Activated CD4-positive, CD25-positive, alpha-beta regulatory T cell treated with anti-CD3 and anti-CD28 coated beads, Interleukin-2, amount 50 U/mL, for 16 hours (primary cell): ENCODE measurements at regions not wholly inside any gene's neighbourhood (a gene's known extent, or its start where the extent isn't known, plus 50 kb on each side); places are given as distances from the start of the nearest gene placed in this dataset.

Experiments used
- DNase-seq: peaks from one replicate; pipeline ENCODE4 v3.0.0-alpha.2; 2020; ENCODE audit warnings: low read depth, low spot score

DNA sequence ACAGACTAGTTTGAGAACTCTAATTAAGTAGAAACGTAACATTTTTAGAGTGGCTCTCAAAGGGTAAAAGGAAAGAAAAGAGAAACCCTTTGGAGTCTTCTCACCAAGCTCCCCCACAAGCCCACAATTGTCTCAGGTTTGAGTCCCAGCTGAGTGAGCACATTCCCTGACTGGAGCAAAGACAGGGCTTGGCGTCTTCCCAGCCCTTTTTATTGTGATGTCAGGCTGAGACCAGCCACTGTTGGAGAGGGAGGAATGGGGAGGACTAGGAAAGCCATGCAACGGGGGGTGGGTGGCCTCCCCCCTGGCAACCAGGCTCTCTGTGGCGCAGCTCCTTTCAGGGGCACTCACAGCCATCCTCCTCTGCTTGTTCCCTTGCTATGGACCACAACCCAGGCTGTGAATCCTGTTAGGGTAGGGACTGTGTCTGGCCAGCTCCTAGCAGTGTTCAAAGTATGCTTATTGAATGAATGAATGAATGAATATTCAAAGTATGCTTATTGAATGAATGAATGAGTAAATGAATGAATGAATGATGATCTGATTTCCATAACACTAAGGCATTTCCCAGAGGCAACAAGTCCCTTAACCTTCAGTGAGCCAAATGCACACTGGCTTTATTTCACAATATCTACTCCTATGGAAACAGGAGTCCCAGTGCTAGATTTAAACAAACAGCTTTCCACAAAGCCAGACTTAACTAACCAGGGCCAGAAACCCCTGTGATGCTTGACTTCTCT lies 413.3 kb downstream of the MID1IP1 start:
- no peak for DNase-seq

DNA sequence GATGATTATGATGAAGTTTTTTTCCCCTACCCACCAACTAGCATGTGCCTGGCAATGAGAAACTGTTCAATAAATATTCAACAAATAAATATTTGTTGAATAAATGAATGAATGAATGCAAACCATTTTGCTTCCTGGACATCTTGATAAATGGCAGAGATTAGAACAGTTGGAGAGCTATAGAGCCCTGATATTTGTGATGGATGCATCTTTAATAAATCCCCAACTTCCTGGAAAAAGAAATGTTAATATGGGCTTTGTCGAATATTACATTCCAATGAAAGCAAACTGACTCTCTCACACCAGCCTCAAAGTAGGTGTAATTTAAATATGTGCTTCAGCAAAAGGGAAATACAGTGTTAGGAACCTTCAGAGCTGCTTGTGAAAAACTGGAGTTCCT lies 419.7 kb downstream of the MID1IP1 start:
- DNase-seq: no peak

DNA sequence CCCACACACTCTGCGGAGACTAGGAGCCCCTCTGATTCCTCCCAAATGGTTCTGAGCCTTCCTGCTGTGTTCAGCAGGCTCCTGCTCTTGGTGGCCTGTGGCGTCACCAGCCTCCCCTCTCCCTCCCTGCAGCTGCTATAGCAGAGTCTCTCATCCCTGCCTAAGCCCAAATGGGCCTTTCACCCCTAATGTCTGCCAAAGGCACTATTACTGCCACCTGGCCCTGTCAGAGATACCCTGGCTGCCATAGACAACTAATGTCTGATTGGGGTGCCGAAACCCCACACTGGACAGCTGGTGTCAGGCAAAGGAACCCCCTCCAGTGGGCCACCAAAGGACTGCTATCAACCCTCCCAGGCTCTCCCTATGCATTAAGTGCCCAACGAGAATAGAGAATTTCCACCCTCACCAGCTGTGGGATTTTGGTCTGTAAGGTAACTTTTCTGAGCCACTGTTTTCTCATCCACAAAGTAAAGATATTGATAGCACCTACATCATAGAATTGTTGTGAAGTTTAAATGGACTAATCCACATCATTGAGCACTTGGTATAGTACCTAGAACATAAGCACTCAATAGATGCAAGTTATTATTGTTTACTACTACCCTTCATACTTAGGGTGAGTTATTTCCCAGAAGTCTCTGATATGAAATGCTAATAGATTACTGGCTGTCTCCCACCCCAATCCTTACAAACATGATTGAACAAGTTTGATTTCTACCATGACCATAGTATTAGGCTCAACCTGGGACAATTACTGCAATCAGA lies 421.3 kb downstream of the MID1IP1 start:
- no peak for DNase-seq

DNA sequence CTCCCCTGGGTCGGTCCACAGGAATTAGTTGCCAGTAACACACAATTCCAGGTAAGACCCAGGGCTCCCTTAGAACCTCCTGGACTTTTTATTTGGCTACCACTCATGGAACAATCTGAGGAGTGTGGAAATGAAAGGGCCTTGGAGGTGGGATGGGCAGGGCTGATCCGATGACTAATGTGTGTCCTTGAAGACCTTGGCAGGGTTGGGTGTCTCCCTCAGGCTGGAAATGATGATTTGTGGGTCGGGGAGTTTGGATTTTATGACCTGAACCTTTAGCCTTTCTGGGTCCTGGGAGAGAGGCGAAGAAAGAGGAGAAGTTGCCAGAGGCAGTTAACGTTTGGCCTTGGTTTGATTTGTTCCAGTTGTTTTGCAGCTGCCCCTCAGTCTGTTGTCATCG lies 425.0 kb downstream of the MID1IP1 start:
- no peak for DNase-seq

DNA sequence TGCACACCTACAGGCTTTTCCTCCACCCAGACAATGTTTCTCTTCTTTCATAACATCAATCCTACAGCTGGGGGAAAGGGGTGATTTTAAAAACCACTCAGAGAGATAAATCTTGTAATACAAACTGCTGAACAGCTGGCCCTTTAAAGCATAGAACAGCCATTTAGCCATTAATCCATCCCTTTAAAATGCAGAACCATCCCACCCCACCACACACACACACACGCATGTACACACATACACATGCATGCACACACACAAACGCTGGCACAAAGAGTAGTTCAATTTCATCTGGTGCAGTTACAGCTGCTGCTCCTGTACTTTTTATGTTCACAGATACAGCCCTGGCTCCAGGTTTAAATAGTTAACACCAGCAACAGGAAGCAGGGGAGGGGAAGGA lies 426.1 kb downstream of the MID1IP1 start:
- DNase-seq: no peak

DNA sequence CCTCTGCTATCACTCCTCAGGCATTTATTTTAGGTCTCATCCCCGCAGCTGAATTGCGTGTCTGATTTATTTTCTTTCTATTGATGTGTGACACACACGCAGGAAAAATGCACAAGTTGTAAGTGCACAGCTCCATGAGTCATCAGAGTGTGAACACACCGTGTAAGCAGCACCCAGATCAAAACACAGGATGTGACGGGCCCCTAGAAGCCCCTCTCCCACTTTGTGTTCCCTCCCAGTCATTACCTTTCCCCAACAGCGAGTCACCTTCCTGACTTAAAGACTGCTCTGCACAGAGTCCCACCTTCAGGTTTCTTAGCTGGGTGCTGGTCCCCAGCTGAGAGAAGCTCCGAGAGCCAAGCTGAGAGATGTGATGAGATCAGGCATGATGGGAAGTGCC lies 436.7 kb downstream of the MID1IP1 start:
- no peak for DNase-seq

DNA sequence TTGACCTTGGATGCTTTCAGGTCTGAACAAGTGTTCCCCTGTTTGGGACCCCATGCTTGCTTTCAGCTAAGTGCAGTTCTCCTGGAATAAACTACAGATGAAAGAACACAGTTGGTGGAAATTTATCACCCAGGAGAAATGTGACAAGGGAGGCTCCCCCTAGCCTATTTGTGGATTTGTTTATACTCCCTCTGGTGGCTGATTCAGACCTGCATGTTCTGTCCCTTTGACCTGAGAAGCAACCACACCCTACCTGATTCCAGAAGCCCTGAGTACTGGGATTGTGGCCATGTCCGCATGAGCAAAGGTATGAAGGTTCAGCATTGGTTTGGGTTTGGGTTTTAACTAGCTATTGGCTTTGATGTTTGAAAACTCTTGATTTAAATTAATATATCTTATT lies 440.9 kb downstream of the MID1IP1 start:
- DNase-seq: no peak

DNA sequence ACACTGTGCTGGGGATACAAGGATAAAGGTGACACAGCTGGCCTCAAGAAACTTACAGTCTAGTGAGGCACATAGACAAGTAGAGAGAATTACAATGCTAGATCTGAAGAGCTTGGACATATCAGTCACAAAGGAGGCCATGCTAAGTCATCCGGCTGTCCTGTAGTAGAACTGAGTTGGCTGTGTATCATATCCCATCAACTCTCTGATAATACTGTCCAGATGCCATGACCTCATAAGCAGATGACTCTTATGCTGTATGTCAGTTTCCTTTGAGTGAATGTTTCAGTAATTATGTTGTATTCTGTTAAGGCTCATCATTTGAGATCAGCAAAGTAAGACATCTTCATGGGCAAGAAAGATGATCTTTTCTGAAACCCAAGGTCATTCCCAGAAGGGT lies 442.9 kb downstream of the MID1IP1 start:
- no peak for DNase-seq

DNA sequence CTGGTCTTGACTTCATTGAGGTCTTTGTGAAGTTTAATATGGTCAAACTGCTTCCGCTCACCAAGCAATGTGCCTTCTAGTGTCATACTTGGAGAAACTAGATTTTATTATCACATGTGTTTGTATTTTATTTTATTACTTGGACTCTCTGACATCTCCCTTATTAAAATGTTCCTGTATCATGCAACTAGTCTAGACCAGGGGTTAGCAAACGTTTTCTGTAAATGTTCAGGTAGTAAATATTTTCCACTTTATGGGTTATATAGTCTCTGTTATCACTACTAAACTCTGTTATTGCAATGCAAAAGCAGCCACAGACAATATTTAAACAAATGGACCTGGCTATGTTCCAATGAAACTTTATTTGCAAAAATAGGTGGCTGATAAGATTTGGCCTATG lies 443.8 kb downstream of the MID1IP1 start:
- DNase-seq: no peak

DNA sequence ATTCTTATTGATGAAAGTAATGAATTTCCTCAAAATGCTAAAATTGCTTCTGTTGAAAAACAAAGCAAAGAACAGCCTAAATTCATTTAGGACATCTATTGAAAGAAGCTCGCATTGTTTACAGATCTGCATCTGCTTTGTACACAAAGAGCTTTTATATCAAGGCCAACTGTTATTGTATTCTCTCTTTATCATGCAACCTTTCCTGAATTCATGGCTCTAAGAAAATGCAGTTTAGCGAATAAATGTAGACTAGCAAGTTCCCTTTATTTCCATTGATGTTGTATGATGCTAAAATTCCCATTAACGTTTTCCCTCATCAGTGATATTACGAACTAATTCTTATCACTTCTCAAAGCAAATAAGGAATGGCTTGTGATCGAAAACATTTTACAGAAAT lies 446.3 kb downstream of the MID1IP1 start:
- no peak for DNase-seq

DNA sequence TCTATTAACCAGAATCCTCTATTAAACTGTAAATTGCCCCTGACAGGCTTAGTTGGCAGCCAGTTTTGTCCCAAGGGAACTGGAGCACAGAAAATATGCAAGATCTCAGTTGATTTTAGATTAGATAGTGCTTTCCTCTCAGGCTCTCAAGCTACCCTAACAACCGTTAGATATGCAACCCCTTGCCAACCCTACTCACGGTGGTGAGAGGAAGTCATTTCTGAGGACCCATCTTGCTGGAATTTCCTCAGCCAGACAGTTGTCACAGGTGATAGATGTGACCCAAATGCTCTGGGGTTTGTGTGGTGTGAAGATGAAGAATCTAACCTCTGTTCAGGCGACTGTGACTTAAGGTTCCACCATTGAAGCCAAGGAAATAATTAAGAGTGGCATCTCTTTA lies 447.1 kb downstream of the MID1IP1 start:
- no peak for DNase-seq

DNA sequence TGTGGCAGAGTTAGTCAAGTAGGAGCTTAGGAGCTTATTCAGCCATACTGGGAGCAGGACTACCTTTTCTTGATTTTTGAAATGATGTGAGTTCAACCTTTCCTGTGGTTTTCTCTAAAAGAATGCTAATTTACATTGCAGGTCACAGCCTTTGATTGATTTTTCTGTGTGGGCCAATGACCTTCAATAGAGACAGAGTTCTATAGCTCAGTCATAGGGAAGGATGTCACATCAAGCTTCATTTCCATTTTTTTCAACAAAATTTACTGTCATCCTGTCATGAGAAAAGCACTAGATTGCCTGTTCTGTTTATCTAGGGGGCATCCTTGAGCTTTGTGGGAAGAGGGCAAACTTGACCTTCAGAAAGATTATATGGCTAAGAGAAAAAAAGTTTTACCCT lies 448.7 kb downstream of the MID1IP1 start:
- no peak for DNase-seq

DNA sequence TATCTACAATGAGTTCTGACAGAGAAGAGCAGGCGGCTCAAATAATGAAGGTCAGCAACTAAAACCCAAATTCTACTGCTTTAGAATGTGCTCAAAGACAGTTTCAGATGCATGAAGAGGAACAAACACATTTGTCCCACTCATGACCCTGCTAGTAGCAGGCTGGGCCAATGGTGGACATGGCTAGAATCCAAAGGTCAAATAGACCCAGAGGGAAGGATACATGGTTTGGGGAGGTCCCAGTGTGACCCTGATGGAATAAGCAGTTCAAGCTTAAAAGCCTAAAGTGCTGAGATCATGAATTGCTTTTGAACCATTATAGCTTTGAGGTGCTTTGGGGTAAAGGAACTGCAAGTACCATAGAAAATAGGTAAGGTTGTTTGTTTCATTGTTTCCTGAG lies 450.7 kb downstream of the MID1IP1 start:
- DNase-seq: no peak

DNA sequence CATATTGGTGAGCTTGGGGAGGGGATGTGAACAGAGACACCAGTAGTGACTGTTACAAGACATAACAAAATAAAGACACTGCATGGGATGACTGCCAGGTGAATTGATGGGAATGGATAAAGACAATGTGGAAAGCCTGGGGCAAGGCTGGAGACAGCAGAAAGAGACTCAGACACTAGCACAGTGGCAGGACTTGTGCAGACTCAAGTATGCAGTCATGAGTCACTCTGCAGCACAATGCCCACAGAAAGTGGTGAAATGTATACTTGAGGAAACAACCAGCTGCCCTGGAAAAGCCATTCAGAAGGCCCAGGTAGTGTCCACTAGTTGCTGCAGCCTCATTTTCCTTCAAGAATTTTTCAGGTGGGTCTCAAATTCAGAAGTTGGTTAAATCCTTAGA lies 452.3 kb downstream of the MID1IP1 start:
- no peak for DNase-seq

DNA sequence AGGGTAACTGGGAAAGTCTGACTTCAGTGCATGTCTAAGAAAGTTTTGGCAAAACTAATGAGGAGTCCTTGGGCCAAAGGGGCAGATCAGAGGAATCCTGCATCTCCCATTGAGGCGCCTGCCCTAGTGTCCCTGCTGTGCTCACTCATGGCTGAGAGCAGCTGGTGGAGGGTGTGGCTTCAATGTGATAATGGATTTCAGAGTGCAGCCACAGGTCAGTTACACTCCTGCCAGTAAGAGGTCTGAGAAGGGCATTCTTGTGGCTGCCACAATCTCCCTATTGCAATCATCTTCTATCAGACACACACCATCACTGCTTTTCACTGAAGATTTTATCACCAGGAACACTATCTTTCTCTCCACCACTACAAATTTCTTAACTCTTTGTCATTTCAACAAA lies 457.1 kb downstream of the MID1IP1 start:
- DNase-seq: no peak

DNA sequence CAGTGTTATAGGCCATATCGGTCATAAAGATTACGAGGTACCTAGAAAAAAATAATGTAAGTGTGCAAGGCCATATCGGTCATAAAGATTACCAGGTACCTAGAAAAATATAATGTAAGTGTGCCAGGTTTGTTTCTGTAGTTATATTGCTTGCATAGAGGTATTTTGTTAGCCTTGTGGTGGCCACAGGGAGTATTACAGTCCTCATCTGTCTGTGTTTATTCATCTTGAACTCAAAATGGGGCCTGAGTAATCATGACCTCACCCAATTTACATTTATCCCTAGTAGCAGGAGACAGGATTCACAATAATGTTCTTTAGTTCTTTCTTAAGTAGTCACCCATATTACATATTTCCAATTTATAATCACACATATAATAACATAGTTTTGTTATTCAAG lies 459.7 kb downstream of the MID1IP1 start:
- no peak for DNase-seq

DNA sequence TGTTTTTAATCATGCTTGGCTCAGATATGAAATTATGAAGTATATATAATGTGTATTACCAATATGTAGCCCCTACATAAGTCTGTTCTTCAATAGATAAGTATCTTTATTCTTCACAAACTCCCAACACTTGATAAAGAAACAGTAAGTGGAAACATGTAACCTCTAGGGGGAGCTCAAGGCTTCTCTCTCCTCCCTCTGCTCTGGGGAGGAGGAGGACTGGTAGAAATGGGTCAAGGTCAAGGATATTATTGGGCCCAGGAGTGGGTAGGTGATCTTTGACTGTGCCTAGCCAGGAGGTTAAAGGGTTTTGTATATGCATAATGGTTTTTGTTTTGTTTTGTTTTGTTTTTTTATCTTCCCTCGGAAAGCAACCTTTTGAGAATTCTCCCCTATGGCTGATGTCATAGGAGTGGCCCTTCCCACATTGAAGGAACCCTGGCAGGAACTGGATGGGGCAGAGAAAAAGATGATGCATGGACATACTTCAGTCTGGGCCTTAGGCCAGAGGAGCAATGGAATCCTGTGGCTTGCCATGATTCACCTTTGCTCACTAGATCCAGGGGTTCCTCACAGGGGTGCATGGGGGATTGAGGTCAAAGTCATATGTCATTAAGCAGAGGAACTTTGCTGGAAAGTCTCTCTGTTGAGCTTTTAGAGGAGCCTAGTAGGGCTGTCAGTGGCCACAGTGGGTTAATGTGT lies 460.3 kb downstream of the MID1IP1 start:
- no peak for DNase-seq

DNA sequence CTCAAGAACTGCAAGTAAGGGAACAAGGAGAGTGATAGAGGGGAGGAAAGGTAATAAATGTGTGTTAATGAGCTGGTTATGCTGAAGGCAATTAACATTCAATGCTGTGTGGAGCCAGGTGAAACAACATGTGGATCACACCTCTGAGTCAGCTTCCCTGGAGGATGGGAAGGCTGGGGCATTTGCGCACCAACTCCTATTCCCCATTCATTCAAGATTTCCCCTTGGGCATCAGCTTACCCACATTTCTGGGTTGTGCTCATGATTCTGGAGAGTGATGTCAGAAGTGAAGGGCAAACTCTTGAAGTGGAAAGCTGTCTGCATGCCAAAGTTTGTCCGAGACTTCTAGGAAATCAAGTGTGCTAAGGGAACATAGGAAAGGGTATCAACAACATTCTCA lies 461.4 kb downstream of the MID1IP1 start:
- DNase-seq: no peak

DNA sequence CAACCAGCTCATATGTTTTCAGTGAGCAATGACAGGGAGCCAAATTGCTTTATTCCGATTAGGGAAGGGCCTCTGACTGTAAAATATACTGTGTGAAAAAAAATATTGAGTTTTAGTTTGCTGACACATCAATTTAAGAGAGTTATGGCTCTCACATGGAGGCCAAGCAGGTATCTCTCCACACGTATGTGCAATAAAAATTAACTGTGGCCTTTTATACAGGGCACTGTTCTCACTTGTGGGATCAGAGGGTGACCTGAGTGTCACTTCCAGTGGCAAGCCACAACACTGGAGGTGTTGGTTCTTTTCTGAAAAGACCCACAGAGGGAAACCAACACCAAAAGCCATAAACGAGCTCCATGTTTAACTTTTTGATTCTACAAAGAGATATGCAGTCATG lies 462.8 kb downstream of the MID1IP1 start:
- DNase-seq: no peak

DNA sequence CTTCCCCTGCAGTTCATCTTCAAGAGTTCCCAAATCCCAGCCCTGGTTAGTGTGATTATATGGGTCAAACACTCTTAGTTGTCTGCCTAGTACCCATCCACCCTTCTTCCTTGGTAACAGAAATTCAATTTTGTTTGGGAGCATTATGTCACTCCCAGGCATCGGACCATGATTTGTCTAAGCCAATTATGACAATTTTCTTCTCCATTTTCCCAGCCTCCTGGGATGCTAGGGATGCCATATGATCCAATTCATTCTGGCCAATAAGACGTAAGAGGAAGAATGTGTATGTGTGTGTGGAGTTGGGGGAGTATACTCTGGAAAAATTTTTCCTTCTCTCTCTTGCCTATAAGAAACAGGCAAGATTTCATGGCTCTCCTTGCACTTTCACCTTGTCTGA lies 465.9 kb downstream of the MID1IP1 start:
- no peak for DNase-seq

DNA sequence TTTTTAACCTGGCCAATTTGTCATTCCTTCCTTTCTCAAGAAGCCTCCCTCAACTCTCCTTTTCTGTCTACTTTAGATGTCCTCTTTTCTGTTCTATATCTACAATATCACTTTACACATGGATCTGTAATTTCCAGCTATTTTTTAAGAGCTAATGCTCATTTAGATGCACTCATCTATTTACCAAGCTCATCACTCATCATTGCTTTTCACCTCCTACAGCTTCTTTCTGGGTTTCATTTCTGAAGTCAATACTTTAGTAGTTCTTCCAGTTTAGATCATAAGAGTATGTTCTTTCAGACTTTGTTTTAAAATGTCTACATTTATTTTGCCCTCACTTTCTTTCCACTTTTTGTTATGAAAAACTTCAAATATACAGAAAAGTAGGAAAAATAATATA lies 466.9 kb downstream of the MID1IP1 start:
- no peak for DNase-seq

DNA sequence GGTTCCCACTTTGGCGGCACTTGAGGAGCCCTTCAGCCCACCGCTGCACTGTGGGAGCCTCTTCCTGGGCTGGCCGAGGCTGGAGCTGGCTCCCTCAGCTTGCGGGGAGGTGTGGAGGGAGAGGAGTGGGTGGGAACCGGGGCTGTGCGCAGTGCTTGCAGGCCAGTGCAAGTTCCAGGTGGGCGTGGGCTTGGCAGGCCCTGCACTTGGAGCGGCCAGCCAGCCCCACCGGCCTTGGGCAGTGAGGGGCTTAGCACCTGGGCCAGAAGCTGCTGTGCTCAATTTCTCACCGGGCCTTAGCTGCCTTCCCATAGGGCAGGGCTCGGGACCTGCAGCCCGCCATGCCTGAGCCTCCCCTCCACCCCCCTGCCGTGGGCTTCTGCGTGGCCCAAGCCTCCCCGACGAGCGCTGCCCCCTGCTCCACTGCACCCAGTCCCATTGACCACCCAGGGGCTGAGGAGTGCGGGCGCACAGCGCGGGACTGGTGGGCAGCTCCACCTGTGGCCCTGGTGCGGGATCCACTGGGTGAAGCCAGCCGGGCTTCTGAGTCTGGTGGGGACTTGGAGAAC lies 474.3 kb downstream of the MID1IP1 start:
- DNase-seq: no peak
